GM23338 (cell line): ENCODE measurements at regions not wholly inside any gene's neighbourhood (a gene's known extent, or its start where the extent isn't known, plus 50 kb on each side); places are given as distances from the start of the nearest gene placed in this dataset.

Experiments used
- ATAC-seq: fragments of 200-7000 bp; cut with Tn5 transposase; 3 replicates; pipeline ENCODE4 v1.9.1; 2020
- DNase-seq: peaks from one replicate; pipeline ENCODE4 v3.0.0-alpha.2; 2015; ENCODE audit warnings: low spot score
- H2AFZ ChIP-seq: fragments of 200-600 bp; sonication (generic); 2 replicates; pipeline ENCODE4 v1.8.0; 2016; ENCODE audit warnings: antibody characterized with exemption, mild to moderate bottlenecking, moderate library complexity
- H3F3A ChIP-seq: fragments of 200-600 bp; sonication (generic); replicated peaks from 2 replicates; pipeline ENCODE4 v1.8.0; 2017; ENCODE audit warnings: antibody characterized with exemption, mixed run types, low read depth
- H3K27ac ChIP-seq: fragments of 200-600 bp; sonication (generic); 2 replicates; pipeline ENCODE4 v1.6.1; 2016; ENCODE audit warnings: low read depth
- H3K27me3 ChIP-seq: fragments of 200-600 bp; sonication (generic); 2 replicates; pipeline ENCODE4 v1.8.0; 2016; ENCODE audit warnings: mild to moderate bottlenecking, mixed run types, moderate library complexity; ENCODE audit not compliant: insufficient read depth
- H3K36me3 ChIP-seq: fragments of 200-600 bp; sonication (generic); 2 replicates; pipeline ENCODE4 v1.8.0; 2016; ENCODE audit warnings: mild to moderate bottlenecking; ENCODE audit not compliant: insufficient read depth
- H3K4me1 ChIP-seq: fragments of 200-600 bp; sonication (generic); 2 replicates; pipeline ENCODE4 v1.8.0; 2016; ENCODE audit warnings: mild to moderate bottlenecking, moderate library complexity; ENCODE audit not compliant: insufficient read depth
- H3K4me2 ChIP-seq: fragments of 200-600 bp; sonication (generic); 2 replicates; pipeline ENCODE4 v1.7.1; 2017; ENCODE audit warnings: mixed run types
- H3K4me3 ChIP-seq: fragments of 200-600 bp; sonication (generic); 2 replicates; pipeline ENCODE4 v1.6.1; 2016; ENCODE audit warnings: mixed run types
- H3K79me2 ChIP-seq: fragments of 200-600 bp; sonication (generic); replicated peaks from 2 replicates; pipeline ENCODE4 v1.8.0; 2017; ENCODE audit warnings: mild to moderate bottlenecking; ENCODE audit not compliant: insufficient read depth
- H3K9me2 ChIP-seq: fragments of 200-600 bp; sonication (generic); 2 replicates; pipeline ENCODE4 v1.8.0; 2017; ENCODE audit not compliant: insufficient read depth
- H4K20me1 ChIP-seq: fragments of 200-600 bp; sonication (generic); replicated peaks from 2 replicates; pipeline ENCODE4 v1.8.0; 2017; ENCODE audit warnings: mild to moderate bottlenecking; ENCODE audit not compliant: insufficient read depth
- H3K27ac Mint-ChIP-seq: 2 replicates; pipeline ENCODE4 v1.8.0; 2020; ENCODE audit warnings: inconsistent platforms, mild to moderate bottlenecking, moderate library complexity, mixed read lengths
- H3K27me3 Mint-ChIP-seq: 3 replicates; pipeline ENCODE4 v1.8.0; 2022; ENCODE audit warnings: low read depth, mild to moderate bottlenecking, moderate library complexity, mixed read lengths, inconsistent platforms; ENCODE audit not compliant: insufficient read depth, poor library complexity
- H3K36me3 Mint-ChIP-seq: 3 replicates; pipeline ENCODE4 v1.8.0; 2021; ENCODE audit warnings: low read depth, mild to moderate bottlenecking, inconsistent platforms, moderate library complexity, mixed read lengths
- H3K4me1 Mint-ChIP-seq: 3 replicates; pipeline ENCODE4 v1.8.0; 2020; ENCODE audit warnings: mild to moderate bottlenecking, inconsistent platforms, mixed read lengths
- H3K4me3 Mint-ChIP-seq: 3 replicates; pipeline ENCODE4 v1.8.0; 2021; ENCODE audit warnings: moderate library complexity, mild to moderate bottlenecking, inconsistent platforms, mixed read lengths
- H3K9me3 Mint-ChIP-seq: 3 replicates; pipeline ENCODE4 v1.8.0; 2020; ENCODE audit warnings: moderate library complexity, mild to moderate bottlenecking, inconsistent platforms, mixed read lengths
- CREB1 ChIP-seq: fragments of 250-450 bp; sonication (Bioruptor Pico); IDR thresholded peaks from 2 replicates; pipeline ENCODE4 v1.5.0; 2020; ENCODE audit warnings: low read depth, mild to moderate bottlenecking, moderate library complexity
- EZH2 ChIP-seq: fragments of 200-600 bp; sonication (generic); IDR thresholded peaks from one replicate; pipeline ENCODE4 v1.8.0; 2017; ENCODE audit warnings: antibody characterized with exemption, mild to moderate bottlenecking, low read depth; ENCODE audit not compliant: unreplicated experiment
- JUNB ChIP-seq: IDR thresholded peaks from one replicate; pipeline ENCODE4 v1.6.1; 2016; ENCODE audit warnings: antibody characterized with exemption; ENCODE audit not compliant: unreplicated experiment
- NANOG ChIP-seq: IDR thresholded peaks from 2 replicates; pipeline ENCODE4 v1.6.1; 2016; ENCODE audit warnings: antibody characterized with exemption, borderline replicate concordance
- POLR2AphosphoS5 ChIP-seq: IDR thresholded peaks from 2 replicates; pipeline ENCODE4 v1.6.1; 2016; ENCODE audit warnings: antibody characterized with exemption, low read depth
- STAT1 ChIP-seq: IDR thresholded peaks from one replicate; pipeline ENCODE4 v1.6.1; 2016; ENCODE audit warnings: antibody characterized with exemption; ENCODE audit not compliant: unreplicated experiment
- ZNF114 ChIP-seq: fragments of 250-450 bp; sonication (Bioruptor Pico); IDR thresholded peaks from 2 replicates; pipeline ENCODE4 v1.5.0; 2020; ENCODE audit warnings: mild to moderate bottlenecking, moderate library complexity
- ZNF331 ChIP-seq: fragments of 250-450 bp; sonication (Bioruptor Pico); IDR thresholded peaks from 2 replicates; pipeline ENCODE4 v1.5.0; 2020; ENCODE audit warnings: low read depth, mild to moderate bottlenecking, moderate library complexity
- TF ChIP-seq, protein P1 (sequence below), 2 experiments: fragments of 200-600 bp in 1 of 2; sonication (generic) in 1 of 2; conservative IDR thresholded peaks; 2 replicates each; pipeline versions ENCODE4 v1.5.1 to v1.6.1; 2016 to 2017; ENCODE audit warnings: antibody characterized with exemption in 2 of 2, low read depth in 2 of 2, mild to moderate bottlenecking in 2 of 2, moderate library complexity in 1 of 2
- TF ChIP-seq, protein P2 (sequence below): IDR thresholded peaks from 2 replicates; pipeline ENCODE4 v1.6.1; 2016; ENCODE audit warnings: antibody characterized with exemption
- TF ChIP-seq, protein P3 (sequence below): IDR thresholded peaks from one replicate; pipeline ENCODE4 v1.6.1; 2018; ENCODE audit warnings: antibody characterized with exemption; ENCODE audit not compliant: unreplicated experiment

DNA sequence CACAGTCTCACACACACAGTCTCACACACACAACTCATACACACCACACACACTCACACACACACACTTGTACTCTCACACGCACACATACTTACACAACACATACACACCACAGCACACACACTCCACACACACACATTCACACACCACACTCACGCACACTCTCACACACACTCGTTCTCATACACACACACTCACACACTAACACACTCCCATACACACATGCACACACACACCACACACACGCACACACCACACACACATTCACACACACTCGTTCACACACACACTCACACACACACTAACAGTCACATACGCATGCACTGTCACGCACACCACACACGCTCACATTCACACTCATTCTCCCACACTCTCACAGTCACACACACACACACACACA lies 109.8 kb downstream of the PRLHR start:
- no peak overlapping the region for H2AFZ ChIP-seq
- no peaks in the 10 kb centered on the region for H3K27me3 Mint-ChIP-seq
- H3K36me3 ChIP-seq = no peaks in the 10 kb centered on the region
- H3K9me2 ChIP-seq = peaks cover 6% of the 10 kb centered on the region; the same call in 1 of the 2 replicates
- TF ChIP-seq NANOG = no peak
- no peak for TF ChIP-seq STAT1
- no peak for DNase-seq
- H3K4me2 ChIP-seq = no peak overlapping the region
- H4K20me1 ChIP-seq = no peaks in the 10 kb centered on the region
- H3K79me2 ChIP-seq = no peaks in the 10 kb centered on the region
- no peaks in the 10 kb centered on the region for H3K4me1 Mint-ChIP-seq
- no peak overlapping the region for H3K4me3 ChIP-seq
- peaks cover 20% of the 10 kb centered on the region for H3K36me3 Mint-ChIP-seq
- H3K4me3 Mint-ChIP-seq = no peak overlapping the region
- ATAC-seq = no peak
- H3K27me3 ChIP-seq = no peaks in the 10 kb centered on the region
- H3K27ac Mint-ChIP-seq = no peak overlapping the region
- H3K4me1 ChIP-seq = no peaks in the 10 kb centered on the region
- peaks cover 18% of the 10 kb centered on the region for H3K9me3 Mint-ChIP-seq
- no peaks in the 10 kb centered on the region for H3F3A ChIP-seq
- H3K27ac ChIP-seq = no peak overlapping the region

DNA sequence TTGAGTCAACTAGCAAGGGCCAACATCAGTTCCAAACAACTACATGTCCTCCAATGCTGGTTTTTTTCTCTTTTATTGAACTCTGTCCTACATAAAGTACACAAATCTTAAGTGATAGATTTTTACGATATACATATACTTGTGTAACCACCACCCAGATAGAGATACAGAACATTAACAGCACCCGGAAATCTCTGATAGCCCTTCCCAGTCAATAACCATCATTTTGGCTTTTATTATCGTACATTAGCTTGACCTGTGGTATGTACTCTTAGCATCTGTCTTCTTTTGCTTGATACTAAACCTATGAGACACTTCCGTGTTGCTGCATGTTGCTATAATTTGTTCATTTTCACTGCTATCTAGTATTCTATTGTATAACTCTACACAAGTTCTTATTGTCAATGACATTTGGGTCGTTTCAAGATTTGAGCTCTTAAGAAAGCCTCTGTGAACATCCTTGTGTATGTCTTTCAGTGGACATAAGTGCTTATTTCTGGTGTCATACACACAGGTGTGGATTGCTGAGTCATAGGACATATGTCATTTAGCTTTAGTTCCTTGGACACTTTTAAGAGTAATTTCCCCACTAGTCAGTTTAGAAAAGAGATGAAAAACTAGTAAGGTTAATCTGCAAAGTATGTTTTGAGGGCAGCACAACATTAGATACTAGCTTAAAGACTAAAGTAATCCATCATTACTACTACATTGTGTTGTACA lies 111.1 kb downstream of the PRLHR start:
- Histone ChIP-seq H3K27me3 (no peaks in the 10 kb centered on the region), H3K4me3 (no peak overlapping the region), H3K36me3 (no peaks in the 10 kb centered on the region), H4K20me1 (no peaks in the 10 kb centered on the region), H2AFZ (no peak overlapping the region), H3K27ac (no peak overlapping the region), H3K4me1 (no peaks in the 10 kb centered on the region), H3F3A (no peaks in the 10 kb centered on the region), H3K4me2 (no peak overlapping the region), H3K9me2 (peaks cover 6% of the 10 kb centered on the region; the same call in 1 of the 2 replicates), H3K79me2 (no peaks in the 10 kb centered on the region)
- Mint-ChIP-seq H3K27ac (no peak overlapping the region), H3K4me1 (no peaks in the 10 kb centered on the region), H3K4me3 (no peak overlapping the region), H3K36me3 (peaks cover 8% of the 10 kb centered on the region), H3K27me3 (no peaks in the 10 kb centered on the region), H3K9me3 (peaks cover 7% of the 10 kb centered on the region)
- ATAC-seq (no peak), DNase-seq (no peak)
- TF ChIP-seq NANOG (no peak), JUNB (no peak), ZNF114 (CRISPR knock-in tag) (no peak), POLR2AphosphoS5 (no peak), EZH2 (no peak), CREB1 (no peak), ZNF331 (no peak), STAT1 (no peak)
- TF ChIP-seq, protein P1, sequence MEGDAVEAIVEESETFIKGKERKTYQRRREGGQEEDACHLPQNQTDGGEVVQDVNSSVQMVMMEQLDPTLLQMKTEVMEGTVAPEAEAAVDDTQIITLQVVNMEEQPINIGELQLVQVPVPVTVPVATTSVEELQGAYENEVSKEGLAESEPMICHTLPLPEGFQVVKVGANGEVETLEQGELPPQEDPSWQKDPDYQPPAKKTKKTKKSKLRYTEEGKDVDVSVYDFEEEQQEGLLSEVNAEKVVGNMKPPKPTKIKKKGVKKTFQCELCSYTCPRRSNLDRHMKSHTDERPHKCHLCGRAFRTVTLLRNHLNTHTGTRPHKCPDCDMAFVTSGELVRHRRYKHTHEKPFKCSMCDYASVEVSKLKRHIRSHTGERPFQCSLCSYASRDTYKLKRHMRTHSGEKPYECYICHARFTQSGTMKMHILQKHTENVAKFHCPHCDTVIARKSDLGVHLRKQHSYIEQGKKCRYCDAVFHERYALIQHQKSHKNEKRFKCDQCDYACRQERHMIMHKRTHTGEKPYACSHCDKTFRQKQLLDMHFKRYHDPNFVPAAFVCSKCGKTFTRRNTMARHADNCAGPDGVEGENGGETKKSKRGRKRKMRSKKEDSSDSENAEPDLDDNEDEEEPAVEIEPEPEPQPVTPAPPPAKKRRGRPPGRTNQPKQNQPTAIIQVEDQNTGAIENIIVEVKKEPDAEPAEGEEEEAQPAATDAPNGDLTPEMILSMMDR (conservative IDR thresholded peaks at IDR 0.05; ENCODE audit: low read depth in 2 of 2) = no peak
- TF ChIP-seq, protein P2, sequence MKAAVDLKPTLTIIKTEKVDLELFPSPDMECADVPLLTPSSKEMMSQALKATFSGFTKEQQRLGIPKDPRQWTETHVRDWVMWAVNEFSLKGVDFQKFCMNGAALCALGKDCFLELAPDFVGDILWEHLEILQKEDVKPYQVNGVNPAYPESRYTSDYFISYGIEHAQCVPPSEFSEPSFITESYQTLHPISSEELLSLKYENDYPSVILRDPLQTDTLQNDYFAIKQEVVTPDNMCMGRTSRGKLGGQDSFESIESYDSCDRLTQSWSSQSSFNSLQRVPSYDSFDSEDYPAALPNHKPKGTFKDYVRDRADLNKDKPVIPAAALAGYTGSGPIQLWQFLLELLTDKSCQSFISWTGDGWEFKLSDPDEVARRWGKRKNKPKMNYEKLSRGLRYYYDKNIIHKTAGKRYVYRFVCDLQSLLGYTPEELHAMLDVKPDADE = no peak
- TF ChIP-seq, protein P3, sequence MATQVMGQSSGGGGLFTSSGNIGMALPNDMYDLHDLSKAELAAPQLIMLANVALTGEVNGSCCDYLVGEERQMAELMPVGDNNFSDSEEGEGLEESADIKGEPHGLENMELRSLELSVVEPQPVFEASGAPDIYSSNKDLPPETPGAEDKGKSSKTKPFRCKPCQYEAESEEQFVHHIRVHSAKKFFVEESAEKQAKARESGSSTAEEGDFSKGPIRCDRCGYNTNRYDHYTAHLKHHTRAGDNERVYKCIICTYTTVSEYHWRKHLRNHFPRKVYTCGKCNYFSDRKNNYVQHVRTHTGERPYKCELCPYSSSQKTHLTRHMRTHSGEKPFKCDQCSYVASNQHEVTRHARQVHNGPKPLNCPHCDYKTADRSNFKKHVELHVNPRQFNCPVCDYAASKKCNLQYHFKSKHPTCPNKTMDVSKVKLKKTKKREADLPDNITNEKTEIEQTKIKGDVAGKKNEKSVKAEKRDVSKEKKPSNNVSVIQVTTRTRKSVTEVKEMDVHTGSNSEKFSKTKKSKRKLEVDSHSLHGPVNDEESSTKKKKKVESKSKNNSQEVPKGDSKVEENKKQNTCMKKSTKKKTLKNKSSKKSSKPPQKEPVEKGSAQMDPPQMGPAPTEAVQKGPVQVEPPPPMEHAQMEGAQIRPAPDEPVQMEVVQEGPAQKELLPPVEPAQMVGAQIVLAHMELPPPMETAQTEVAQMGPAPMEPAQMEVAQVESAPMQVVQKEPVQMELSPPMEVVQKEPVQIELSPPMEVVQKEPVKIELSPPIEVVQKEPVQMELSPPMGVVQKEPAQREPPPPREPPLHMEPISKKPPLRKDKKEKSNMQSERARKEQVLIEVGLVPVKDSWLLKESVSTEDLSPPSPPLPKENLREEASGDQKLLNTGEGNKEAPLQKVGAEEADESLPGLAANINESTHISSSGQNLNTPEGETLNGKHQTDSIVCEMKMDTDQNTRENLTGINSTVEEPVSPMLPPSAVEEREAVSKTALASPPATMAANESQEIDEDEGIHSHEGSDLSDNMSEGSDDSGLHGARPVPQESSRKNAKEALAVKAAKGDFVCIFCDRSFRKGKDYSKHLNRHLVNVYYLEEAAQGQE = no peak
